Tibial nerve (tissue), 3 donors: ENCODE measurements at regions not wholly inside any gene's neighbourhood (a gene's known extent, or its start where the extent isn't known, plus 50 kb on each side); places are given as distances from the start of the nearest gene placed in this dataset.

Source experiments
- POLR2A ChIP-seq, 2 donors: fragments of 450-650 bp; IDR thresholded peaks; one replicate each; pipeline ENCODE4 v1.6.1; 2017; ENCODE audit warnings: antibody characterized with exemption in 2 of 2, mild to moderate bottlenecking in 2 of 2, moderate library complexity in 2 of 2
- TF ChIP-seq, protein P1 (sequence below), 5 experiments: fragments of 200-600 bp in 3 of 5; fragments of 450-650 bp in 2 of 5; sonication (generic) in 3 of 5; IDR thresholded peaks; one replicate each; pipeline ENCODE4 v1.5.1; 2016 to 2019; ENCODE audit warnings: antibody characterized with exemption in 5 of 5, mild to moderate bottlenecking in 3 of 5, moderate library complexity in 2 of 5

DNA sequence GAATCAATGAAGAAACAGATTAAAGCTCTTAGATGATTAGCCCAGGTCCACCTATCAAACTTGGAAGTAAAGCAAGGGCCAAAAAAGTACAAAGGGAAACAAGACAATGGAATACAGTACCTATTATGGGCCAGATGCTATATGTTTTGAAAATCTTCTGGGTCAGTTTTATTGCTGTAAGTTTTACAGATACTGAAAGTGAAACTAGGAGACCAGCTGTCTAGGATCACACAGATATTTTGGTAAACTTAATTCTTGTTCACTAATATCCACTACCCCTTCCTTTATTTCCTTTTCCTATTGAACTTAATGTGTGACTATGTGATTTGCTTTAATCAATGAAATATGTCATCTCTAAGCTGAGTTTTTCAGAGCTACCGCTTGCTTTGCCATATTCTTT, 505.4 kb upstream of the PITX2 start:
- TF ChIP-seq, protein P1, sequence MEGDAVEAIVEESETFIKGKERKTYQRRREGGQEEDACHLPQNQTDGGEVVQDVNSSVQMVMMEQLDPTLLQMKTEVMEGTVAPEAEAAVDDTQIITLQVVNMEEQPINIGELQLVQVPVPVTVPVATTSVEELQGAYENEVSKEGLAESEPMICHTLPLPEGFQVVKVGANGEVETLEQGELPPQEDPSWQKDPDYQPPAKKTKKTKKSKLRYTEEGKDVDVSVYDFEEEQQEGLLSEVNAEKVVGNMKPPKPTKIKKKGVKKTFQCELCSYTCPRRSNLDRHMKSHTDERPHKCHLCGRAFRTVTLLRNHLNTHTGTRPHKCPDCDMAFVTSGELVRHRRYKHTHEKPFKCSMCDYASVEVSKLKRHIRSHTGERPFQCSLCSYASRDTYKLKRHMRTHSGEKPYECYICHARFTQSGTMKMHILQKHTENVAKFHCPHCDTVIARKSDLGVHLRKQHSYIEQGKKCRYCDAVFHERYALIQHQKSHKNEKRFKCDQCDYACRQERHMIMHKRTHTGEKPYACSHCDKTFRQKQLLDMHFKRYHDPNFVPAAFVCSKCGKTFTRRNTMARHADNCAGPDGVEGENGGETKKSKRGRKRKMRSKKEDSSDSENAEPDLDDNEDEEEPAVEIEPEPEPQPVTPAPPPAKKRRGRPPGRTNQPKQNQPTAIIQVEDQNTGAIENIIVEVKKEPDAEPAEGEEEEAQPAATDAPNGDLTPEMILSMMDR (IDR thresholded peaks at IDR 0.05) = no peak
- no peak for TF ChIP-seq POLR2A (IDR thresholded peaks at IDR 0.05)
